NCI-H2029 (cell line): ENCODE measurements at regions not wholly inside any gene's neighbourhood (a gene's known extent, or its start where the extent isn't known, plus 50 kb on each side); places are given as distances from the start of the nearest gene placed in this dataset.

Experiments
- DNase-seq: peaks from one replicate; lab custom pipeline; 2025; lab: John Stamatoyannopoulos, UW

- DNase-seq = no peak
These were observed 144.0 kb upstream of the RET start for GRCh38 chr10:42932735-42933447.

DNA sequence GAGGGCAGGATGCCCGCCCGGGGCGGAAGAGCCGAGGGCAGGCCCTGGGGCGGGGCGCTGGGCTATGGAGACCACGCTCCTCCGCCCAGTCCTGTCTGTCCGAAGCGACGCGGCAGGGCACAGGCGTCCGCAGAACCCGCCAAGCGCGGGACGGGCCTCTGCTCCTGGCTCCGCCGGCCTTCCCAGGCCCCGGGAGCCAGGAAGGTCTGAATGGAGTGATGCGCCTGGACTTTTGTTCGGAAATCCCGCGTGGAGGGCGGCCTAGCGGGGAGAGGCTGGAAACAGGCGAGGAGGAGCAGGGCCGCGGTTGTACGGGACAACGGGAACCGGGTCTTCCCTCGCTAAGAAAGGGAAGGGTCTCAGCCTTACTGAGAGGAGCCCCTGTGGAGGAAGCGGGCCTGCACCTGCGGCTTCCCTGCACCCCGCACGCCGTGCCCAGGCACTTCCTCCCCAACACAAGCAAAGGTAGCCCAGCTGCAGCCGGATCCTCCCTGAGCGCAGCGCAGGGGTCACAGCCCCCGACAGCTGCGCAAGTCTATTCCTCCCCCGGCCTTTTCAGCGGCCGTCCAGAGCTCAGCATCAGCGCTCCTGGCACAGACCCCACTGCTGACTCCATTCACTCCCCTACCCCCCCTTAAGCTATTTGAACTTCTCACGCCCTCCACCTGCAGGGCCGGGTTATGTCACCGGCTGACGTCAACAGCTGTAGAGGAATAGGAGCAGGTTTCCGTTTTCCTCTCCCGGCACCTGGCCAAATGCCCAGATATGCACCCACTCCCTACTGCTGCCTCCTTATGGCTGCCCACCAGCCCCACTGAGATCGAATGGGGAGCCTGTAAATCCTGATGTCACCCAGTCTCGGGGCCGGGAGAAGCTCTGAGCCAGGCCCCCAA is 143.2 kb upstream of the RET start:
- peak; percentile 86 for DNase-seq

GRCh38 chr10:42934351-42934811 is 142.5 kb upstream of the RET start:
- DNase-seq = no peak

GRCh38 chr10:42934842-42935241 is 142.0 kb upstream of the RET start:
- no peak for DNase-seq

GRCh38 chr10:42935466-42935865 is 141.4 kb upstream of the RET start:
- no peak for DNase-seq

DNA sequence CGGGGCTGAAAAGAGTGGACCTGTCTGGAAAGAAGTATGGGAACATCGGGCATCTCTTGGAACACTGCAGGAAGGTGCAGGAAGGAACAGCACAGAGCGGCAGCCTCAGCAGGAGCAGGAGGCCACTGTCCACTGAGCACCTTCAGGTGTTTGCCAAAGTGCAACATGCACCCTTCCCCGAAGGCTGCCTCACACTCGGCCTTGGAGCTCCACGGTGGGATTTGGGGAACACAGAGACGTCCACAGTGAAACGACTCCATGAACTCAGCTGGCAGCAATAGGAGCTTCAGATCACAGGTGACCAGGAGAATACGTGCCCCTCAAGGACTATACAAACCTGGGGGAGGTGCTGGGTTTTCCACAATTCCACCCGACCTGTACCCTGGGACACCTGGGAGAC is 140.3 kb upstream of the RET start:
- DNase-seq = no peak

DNA sequence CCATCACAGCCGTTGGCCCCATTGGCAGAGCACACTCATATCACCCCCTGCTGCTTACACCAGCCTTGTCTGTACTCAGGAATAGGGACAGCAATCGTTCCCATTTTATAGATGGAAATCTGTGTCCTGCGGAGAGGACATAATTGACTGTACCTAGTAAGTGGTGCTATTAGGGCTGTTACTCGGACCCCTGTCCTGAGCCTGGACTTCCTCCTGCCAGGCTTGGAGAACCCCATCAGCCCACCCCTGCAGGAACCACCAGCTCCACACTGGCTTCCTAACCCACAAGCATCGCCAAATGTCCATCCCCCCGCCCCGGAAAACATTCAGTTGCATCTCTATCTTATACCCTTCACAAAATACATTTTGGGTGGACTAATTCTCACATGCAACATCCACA is 139.8 kb upstream of the RET start:
- no peak for DNase-seq

DNA sequence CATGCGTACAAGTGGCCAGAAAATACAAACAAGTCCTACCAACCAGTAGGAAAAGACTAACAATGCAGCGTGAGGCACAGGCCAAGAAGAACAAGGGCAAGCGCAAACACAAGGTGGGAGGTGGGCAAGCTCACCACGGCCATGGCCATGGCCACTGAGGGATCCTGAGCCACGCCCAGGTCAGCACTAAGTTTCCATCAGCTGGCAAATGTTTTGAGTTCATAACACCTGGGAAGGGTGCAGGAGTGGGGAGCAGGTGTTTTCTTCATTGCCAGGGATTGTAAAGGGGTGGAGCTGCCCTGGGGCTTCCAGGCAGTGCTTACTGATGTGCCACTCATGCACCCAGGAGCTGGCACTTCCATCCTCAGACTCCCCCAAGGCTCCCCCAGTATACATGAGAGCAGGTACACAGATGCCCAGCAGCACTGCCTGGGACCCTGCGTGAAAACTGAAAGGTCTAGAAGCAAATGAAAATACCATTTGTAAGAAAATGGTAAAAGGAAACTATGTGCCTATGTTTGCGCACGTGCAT is 139.2 kb upstream of the RET start:
- DNase-seq = no peak

- DNase-seq = no peak
These were observed 138.5 kb upstream of the RET start for GRCh38 chr10:42938351-42938750.

DNA sequence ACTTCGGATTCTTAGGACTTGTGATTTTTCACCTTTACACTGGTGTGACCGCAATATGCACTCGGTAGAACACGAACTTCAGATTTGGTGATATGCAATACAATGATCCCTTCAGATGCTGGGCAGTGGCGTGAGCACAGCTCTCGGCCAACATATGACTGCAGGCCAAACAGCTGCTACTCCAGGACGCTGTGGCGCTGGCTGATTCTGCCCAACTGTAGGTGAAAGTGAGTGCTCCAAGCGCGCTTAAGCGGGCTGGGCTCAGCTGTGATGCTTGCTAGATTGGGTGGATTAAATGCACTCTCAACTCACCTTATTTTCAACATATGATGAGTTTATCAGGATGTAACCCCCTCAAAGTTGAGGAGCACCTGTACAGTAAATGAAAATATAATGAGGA is 137.6 kb upstream of the RET start:
- DNase-seq = no peak

DNA sequence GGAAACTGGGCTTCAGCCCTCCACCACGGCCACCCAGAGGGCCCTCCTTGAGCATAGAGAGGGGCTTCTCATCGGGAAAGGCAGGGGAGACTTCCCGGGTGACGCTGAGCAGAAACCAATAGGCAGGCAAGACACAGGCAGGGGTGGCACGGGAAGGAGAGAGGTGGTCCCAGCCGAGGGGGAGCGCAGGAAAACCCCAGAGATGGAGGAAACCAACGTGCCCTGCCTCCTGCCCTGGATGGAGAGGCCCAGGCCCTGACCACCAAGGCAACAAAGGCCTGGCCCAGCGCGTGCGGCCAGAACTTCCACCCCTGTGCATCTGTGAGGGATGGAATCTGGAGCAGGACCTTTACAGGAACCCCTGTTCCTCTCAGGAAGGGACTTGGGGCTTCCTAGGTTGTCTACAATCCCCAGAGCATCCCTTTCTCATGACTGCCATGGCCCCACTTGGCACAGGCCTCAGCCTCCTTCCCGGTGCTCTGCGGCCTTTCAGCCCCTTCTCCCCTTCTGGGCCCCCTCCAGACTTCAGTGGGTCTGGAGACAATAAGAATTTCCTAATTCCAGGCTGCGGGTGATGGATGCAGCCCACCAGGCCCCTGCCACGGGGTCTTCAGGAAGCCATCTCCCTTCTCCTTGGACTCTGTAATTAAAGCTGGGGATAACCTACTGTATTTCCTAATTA is 137.0 kb upstream of the RET start:
- DNase-seq = no peak

- no peak for DNase-seq
These were observed 136.2 kb upstream of the RET start for GRCh38 chr10:42940487-42941294.

DNA sequence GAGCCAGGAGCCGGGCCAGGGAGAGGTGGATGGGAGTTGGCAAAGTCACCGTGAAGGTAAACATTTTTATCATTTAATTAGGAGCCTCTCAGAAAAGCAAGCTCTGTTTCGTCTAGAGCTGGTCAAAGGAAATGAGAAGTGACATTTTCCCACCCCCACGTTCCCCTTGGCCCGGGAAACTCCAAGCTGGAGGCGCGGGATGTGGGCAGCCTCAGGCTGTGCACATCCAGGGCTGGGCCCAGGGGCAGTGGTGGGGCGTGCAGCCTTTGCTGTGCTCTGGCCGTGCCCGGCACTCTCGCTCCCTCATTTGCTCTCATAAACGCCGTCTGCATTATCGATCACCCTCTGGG is 135.6 kb upstream of the RET start:
- no peak for DNase-seq

DNA sequence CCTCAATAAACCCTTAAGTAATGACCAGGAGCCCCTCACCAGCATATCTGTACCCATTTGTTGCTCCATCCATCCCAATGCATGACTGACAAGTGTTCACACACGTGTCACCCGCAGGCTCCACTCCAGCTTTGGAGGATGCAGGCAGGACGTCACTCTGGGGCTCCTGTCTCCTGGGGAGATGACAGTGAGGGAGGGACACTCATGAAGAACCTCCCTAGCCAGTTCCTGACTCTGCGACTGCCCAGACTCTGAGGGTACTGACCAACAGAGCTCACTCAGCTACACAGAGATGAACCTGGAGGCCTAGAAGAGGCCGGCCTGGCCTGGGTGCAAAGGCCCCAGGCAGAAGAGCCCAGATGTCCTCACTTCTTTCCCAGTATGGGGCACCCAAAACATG is 135.1 kb upstream of the RET start:
- DNase-seq = no peak

GRCh38 chr10:42942279-42942950 is 134.5 kb upstream of the RET start:
- no peak for DNase-seq

GRCh38 chr10:42943025-42943818 is 133.6 kb upstream of the RET start:
- no peak for DNase-seq

GRCh38 chr10:42948040-42948439 is 128.8 kb upstream of the RET start:
- DNase-seq = no peak

DNA sequence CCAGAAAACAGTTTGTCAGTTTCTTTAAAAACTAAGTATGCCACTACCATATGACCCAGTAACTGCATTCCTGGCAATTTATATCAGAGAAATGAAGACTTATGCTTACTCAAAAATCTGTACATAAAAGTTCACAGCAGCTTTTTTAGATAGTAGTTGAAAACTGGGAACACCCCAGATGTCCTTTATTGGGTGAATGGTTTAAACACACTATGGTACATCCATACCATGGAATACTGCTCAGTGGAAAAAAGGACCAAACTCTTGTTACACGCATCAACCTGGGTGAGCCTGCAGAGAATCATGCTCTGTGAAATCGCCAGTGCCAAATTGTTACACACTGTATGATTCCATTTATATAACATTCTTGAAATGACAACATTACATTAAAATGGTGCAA is 127.6 kb upstream of the RET start:
- no peak for DNase-seq

- no peak for DNase-seq
These were observed 126.0 kb upstream of the RET start for GRCh38 chr10:42950606-42951485.
